Trophoblast cell (in vitro differentiated cells and primary cell): ENCODE measurements at regions not wholly inside any gene's neighbourhood (a gene's known extent, or its start where the extent isn't known, plus 50 kb on each side); places are given as distances from the start of the nearest gene placed in this dataset.

Source experiments
- DNase-seq, 2 donors: peaks; one replicate each; pipeline ENCODE4 v3.0.0-alpha.2; 2016
- H2AFZ ChIP-seq: 2 replicates; pipeline ENCODE4 v1.6.1; 2013; ENCODE audit warnings: low read length, moderate library complexity, mild to moderate bottlenecking; ENCODE audit not compliant: insufficient read depth, poor library complexity
- H2AK5ac ChIP-seq: 2 replicates; pipeline ENCODE4 v1.6.1; 2013; ENCODE audit warnings: mild to moderate bottlenecking, low read length
- H2BK120ac ChIP-seq: 2 replicates; pipeline ENCODE4 v1.6.1; 2013; ENCODE audit warnings: low read length, mild to moderate bottlenecking, moderate library complexity; ENCODE audit not compliant: insufficient read depth, poor library complexity
- H2BK12ac ChIP-seq: 2 replicates; pipeline ENCODE4 v1.6.1; 2013; ENCODE audit warnings: mild to moderate bottlenecking, low read length, moderate library complexity
- H2BK5ac ChIP-seq: 2 replicates; pipeline ENCODE4 v1.6.1; 2013; ENCODE audit warnings: low read length, low read depth, moderate library complexity, mild to moderate bottlenecking; ENCODE audit not compliant: poor library complexity
- H3K14ac ChIP-seq: 2 replicates; pipeline ENCODE4 v1.6.1; 2013; ENCODE audit warnings: mild to moderate bottlenecking, low read length
- H3K18ac ChIP-seq: 2 replicates; pipeline ENCODE4 v1.6.1; 2013; ENCODE audit warnings: mild to moderate bottlenecking, low read length
- H3K23ac ChIP-seq: 2 replicates; pipeline ENCODE4 v1.6.1; 2013; ENCODE audit warnings: low read length
- H3K27ac ChIP-seq: 2 replicates; pipeline ENCODE4 v1.5.1; 2013; ENCODE audit warnings: low read depth, mild to moderate bottlenecking, inconsistent platforms, low read length, moderate library complexity
- H3K27me3 ChIP-seq: 2 replicates; pipeline ENCODE4 v1.6.1; 2013; ENCODE audit warnings: inconsistent platforms, mild to moderate bottlenecking, low read length, moderate library complexity; ENCODE audit not compliant: insufficient read depth
- H3K36me3 ChIP-seq, 2 experiments: 1 replicate in 1 of 2; 2 replicates in 1 of 2; pipeline ENCODE4 v1.6.1; 2013; ENCODE audit warnings: low read length in 2 of 2, mild to moderate bottlenecking in 2 of 2, moderate library complexity in 1 of 2; ENCODE audit not compliant: insufficient read depth in 2 of 2, control insufficient read depth in 1 of 2
- H3K4ac ChIP-seq: 2 replicates; pipeline ENCODE4 v1.6.1; 2013; ENCODE audit warnings: low read depth, mild to moderate bottlenecking, low read length, moderate library complexity
- H3K4me1 ChIP-seq, 2 experiments: 1 replicate in 1 of 2; 2 replicates in 1 of 2; pipeline ENCODE4 v1.6.1; 2013; ENCODE audit warnings: low read length in 2 of 2, mild to moderate bottlenecking in 2 of 2, moderate library complexity in 1 of 2; ENCODE audit not compliant: insufficient read depth in 2 of 2, control insufficient read depth in 1 of 2
- H3K4me2 ChIP-seq: 2 replicates; pipeline ENCODE4 v1.6.1; 2013; ENCODE audit warnings: inconsistent platforms, mild to moderate bottlenecking, low read length, moderate library complexity
- H3K4me3 ChIP-seq: 2 replicates; pipeline ENCODE4 v1.5.1; 2013; ENCODE audit warnings: mild to moderate bottlenecking, low read depth, low read length, inconsistent platforms
- H3K79me1 ChIP-seq: one replicate; pipeline ENCODE4 v1.6.1; 2013; ENCODE audit warnings: low read length
- H3K79me2 ChIP-seq: 2 replicates; pipeline ENCODE4 v1.6.1; 2013; ENCODE audit warnings: low read length, mild to moderate bottlenecking; ENCODE audit not compliant: control insufficient read depth, insufficient read depth, poor library complexity
- H3K9ac ChIP-seq: 2 replicates; pipeline ENCODE4 v1.6.1; 2013; ENCODE audit warnings: mild to moderate bottlenecking, low read length
- H3K9me3 ChIP-seq: 2 replicates; pipeline ENCODE4 v1.6.1; 2013; ENCODE audit warnings: low read depth, mild to moderate bottlenecking, control low read depth, inconsistent platforms, low read length; ENCODE audit not compliant: insufficient read depth
- H4K12ac ChIP-seq: 2 replicates; pipeline ENCODE4 v1.6.1; 2013; ENCODE audit warnings: low read depth, mild to moderate bottlenecking, low read length, moderate library complexity
- H4K8ac ChIP-seq: 2 replicates; pipeline ENCODE4 v1.6.1; 2013; ENCODE audit warnings: low read depth, mild to moderate bottlenecking, low read length, moderate library complexity
- H4K91ac ChIP-seq: one replicate; pipeline ENCODE4 v1.6.1; 2013; ENCODE audit warnings: low read depth, mild to moderate bottlenecking, low read length, moderate library complexity
- WGBS: extraction: QIAGEN DNeasy Blood & Tissue Kit; methylation state at CpG from one replicate; pipeline ENCODE4 v1.1.7; 2013; ENCODE audit warnings: missing lambda C conversion rate; ENCODE audit not compliant: insufficient read length, insufficient coverage; ENCODE audit errors: extremely low coverage; 5-methylcytosine and 5-hydroxymethylcytosine counted together

DNA sequence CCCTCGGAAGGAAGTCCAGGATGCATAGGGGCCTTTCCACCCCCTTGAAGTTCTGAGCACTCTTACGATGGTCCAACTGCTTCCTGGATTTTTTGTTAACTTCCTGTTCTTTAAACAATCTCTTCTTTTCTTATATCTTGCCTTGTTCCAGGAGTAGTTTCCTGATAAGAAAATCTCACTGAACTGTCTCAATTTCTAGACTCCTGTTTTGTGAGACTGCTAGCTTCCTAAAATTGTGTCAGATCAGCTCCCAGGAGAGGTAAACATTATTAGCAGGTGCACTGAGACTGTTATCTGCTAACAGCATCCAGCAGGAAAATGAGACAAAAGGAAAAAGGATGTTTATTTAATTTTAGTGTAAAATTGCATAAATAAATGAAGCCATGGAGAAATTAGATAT lies 106.2 kb upstream of the PITRM1 start:
- Histone ChIP-seq H4K91ac (no peak overlapping the region), H3K4me1 (no peaks in the 10 kb centered on the region), H2AK5ac (no peak overlapping the region), H3K23ac (no peak overlapping the region), H3K27me3 (no peaks in the 10 kb centered on the region), H3K36me3 (no peaks in the 10 kb centered on the region), H3K4me3 (no peak overlapping the region), H3K4me2 (no peak overlapping the region), H2AFZ (no peak overlapping the region), H2BK5ac (no peak overlapping the region), H3K79me1 (no peaks in the 10 kb centered on the region), H2BK120ac (no peak overlapping the region), H4K12ac (no peak overlapping the region), H3K79me2 (no peaks in the 10 kb centered on the region), H2BK12ac (no peak overlapping the region), H3K18ac (no peak overlapping the region), H3K14ac (no peak overlapping the region), H4K8ac (no peak overlapping the region), H3K27ac (no peak overlapping the region), H3K9ac (no peak overlapping the region), H3K4ac (no peak overlapping the region), H3K9me3 (no peaks in the 10 kb centered on the region)
- WGBS = no CpG with 5 or more reads among the region's 2 CpGs
- DNase-seq = no peak

DNA sequence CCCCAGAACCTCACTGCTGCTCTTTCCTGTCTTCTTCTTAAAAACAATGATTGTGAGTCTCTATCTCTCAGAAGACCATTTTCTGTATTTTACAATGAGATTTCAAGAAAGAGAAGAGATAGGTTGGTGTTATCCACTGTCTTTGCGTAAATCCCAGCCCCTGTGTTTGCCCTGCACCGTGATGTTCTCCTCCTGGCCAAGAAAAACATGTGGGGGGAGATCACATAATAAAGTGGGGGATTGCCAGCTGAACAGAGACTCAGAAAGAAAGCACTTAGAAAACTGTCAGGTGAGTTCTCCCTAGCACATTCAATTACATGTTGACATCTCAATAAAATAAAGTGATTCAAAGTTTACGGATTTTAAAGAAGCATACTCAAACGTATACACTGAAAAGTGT lies 105.0 kb upstream of the PITRM1 start:
- Histone ChIP-seq H3K27ac (no peak overlapping the region), H2AFZ (no peak overlapping the region), H3K4me1 (no peaks in the 10 kb centered on the region), H3K4me3 (no peak overlapping the region), H3K79me1 (no peaks in the 10 kb centered on the region), H4K8ac (no peak overlapping the region), H3K23ac (no peak overlapping the region), H4K12ac (no peak overlapping the region), H3K14ac (no peak overlapping the region), H3K18ac (no peak overlapping the region), H2BK12ac (no peak overlapping the region), H3K4me2 (no peak overlapping the region), H2BK5ac (no peak overlapping the region), H3K27me3 (no peaks in the 10 kb centered on the region), H2AK5ac (no peak overlapping the region), H3K9me3 (no peaks in the 10 kb centered on the region), H3K36me3 (no peaks in the 10 kb centered on the region), H4K91ac (no peak overlapping the region), H2BK120ac (no peak overlapping the region), H3K79me2 (no peaks in the 10 kb centered on the region), H3K9ac (no peak overlapping the region), H3K4ac (no peak overlapping the region)
- WGBS = no CpG with 5 or more reads among the region's 4 CpGs
- no peak for DNase-seq

DNA sequence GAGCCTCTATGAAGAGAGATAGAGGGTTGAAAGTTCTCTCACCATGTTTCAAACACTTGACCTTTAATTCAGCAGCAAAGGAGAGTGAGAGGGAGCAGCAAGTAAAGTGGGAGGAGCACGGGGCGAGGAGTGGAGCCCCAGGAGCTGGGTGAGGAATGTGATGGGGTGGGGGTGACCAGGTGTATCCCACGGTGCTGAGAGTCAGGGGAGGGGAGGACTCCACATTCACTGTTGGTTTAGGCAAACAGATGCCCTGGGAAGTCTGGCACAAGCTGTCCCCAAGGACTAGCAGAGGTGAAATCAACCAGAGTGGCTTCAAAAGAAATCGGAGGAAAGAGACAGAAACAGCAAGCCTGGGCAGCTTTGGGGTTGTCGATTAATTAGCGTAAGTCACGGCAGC lies 101.8 kb upstream of the PITRM1 start:
- no peak overlapping the region for H3K4me3 ChIP-seq
- H4K12ac ChIP-seq = no peak overlapping the region
- H3K23ac ChIP-seq = no peak overlapping the region
- H2BK5ac ChIP-seq = no peak overlapping the region
- no peak overlapping the region for H4K91ac ChIP-seq
- H2BK120ac ChIP-seq = no peak overlapping the region
- no peak overlapping the region for H2AK5ac ChIP-seq
- no peak overlapping the region for H3K18ac ChIP-seq
- no peaks in the 10 kb centered on the region for H3K79me1 ChIP-seq
- no peak overlapping the region for H3K14ac ChIP-seq
- no peaks in the 10 kb centered on the region for H3K4me1 ChIP-seq
- no peak for DNase-seq
- no CpG with 5 or more reads among the region's 7 CpGs for WGBS
- H3K27me3 ChIP-seq = no peaks in the 10 kb centered on the region
- no peaks in the 10 kb centered on the region for H3K36me3 ChIP-seq
- no peak overlapping the region for H2AFZ ChIP-seq
- H3K79me2 ChIP-seq = no peaks in the 10 kb centered on the region
- no peak overlapping the region for H3K27ac ChIP-seq
- no peak overlapping the region for H2BK12ac ChIP-seq
- H3K9ac ChIP-seq = no peak overlapping the region
- H3K4me2 ChIP-seq = no peak overlapping the region
- H3K4ac ChIP-seq = no peak overlapping the region
- H4K8ac ChIP-seq = no peak overlapping the region
- no peaks in the 10 kb centered on the region for H3K9me3 ChIP-seq

DNA sequence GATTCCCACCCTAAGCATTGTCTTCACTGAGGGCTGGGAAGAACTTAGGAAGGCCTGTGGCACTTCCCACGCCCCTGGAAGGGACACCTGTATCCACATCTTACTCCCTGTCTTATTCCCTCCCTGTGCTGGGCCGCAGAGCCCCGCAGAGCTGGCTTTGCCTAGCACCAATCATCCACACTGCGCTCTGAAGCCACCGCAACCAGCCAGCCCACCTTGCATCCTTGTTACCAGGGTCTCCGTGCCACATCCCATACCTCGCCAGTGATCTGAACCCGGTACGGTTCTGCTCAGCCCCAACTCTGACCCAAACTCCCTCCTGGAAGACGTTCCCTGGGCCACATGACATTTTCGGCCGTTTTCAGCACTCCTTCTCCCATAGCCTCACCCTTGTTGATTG lies 101.4 kb upstream of the PITRM1 start:
- no peak overlapping the region for H4K91ac ChIP-seq

More for the DNA sequence above, 101.4 kb upstream of the PITRM1 start:
- Histone ChIP-seq H3K18ac (no peak overlapping the region), H3K4me3 (no peak overlapping the region), H3K9ac (no peak overlapping the region), H4K8ac (no peak overlapping the region), H3K9me3 (no peaks in the 10 kb centered on the region), H3K23ac (no peak overlapping the region), H2AK5ac (no peak overlapping the region), H2BK120ac (no peak overlapping the region), H2BK12ac (no peak overlapping the region), H3K36me3 (no peaks in the 10 kb centered on the region), H3K27me3 (no peaks in the 10 kb centered on the region), H2BK5ac (no peak overlapping the region), H3K4me2 (no peak overlapping the region), H2AFZ (no peak overlapping the region), H3K27ac (no peak overlapping the region), H3K14ac (no peak overlapping the region), H4K12ac (no peak overlapping the region), H3K79me2 (no peaks in the 10 kb centered on the region), H3K79me1 (no peaks in the 10 kb centered on the region), H3K4me1 (no peaks in the 10 kb centered on the region), H3K4ac (no peak overlapping the region)
- WGBS = no CpG with 5 or more reads among the region's 12 CpGs
- no peak for DNase-seq
